ENCODE measurements at regions not wholly inside any gene's neighbourhood (a gene's known extent, or its start where the extent isn't known, plus 50 kb on each side); places are given as distances from the start of the nearest gene placed in this dataset.

DNA sequence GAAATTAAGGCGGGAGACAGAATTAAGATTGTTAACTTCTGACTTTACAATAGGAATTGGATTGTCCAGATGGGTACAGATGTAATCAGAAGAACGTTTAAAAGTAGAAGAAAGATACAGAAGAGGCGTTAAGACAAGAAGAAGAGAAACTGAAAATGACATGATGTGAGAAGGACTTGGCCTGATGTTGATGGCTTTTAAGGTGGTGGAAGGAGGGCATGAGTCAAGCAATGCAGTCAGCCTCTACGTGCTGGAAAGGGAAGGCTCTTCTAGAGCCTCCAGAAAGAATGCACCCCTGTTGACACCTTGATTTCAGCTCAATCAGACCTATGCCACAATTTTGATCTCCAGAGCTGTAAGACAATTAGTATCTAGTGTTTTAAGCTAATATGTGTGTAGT, 466.9 kb upstream of the LRRC4C start:
- TF ChIP-seq CTCF (IDR thresholded peaks at IDR 0.05; ENCODE audit: insufficient read depth, low read length) (no peak), GABPA (IDR thresholded peaks at IDR 0.05; ENCODE audit: low read depth) (no peak), POLR2AphosphoS5 (IDR thresholded peaks at IDR 0.05; ENCODE audit: low read depth) (no peak)
